ENCODE measurements at regions not wholly inside any gene's neighbourhood (a gene's known extent, or its start where the extent isn't known, plus 50 kb on each side); places are given as distances from the start of the nearest gene placed in this dataset.
"Not testable (repeated sequence)": the region's sequence is repeated elsewhere in the genome, so short reads cannot be mapped to it uniquely, and the experiment has no call there.

GRCh38 chr3:137191951-137192350 is 234.2 kb downstream of the IL20RB start:
- no peak for DNase-seq (ENCODE audit: extremely low spot score)
- ChIA-PET CTCF (no interaction called here), POLR2A (no interaction called here)
- TF ChIP-seq ELF4 (IDR thresholded peaks at IDR 0.05): no peak
- TF ChIP-seq FOXM1 (IDR thresholded peaks at IDR 0.05; ENCODE audit: borderline replicate concordance): no peak
- no peak for TF ChIP-seq HDGF (IDR thresholded peaks at IDR 0.05; ENCODE audit: borderline replicate concordance)
- no peak for TF ChIP-seq L3MBTL2 (conservative IDR thresholded peaks at IDR 0.05)
- TF ChIP-seq CTBP1 (IDR thresholded peaks at IDR 0.05; ENCODE audit: borderline replicate concordance): no peak
- TF ChIP-seq BHLHE40 (IDR thresholded peaks at IDR 0.05; ENCODE audit: borderline replicate concordance): no peak
- no peak for TF ChIP-seq NFRKB (IDR thresholded peaks at IDR 0.05)
- TF ChIP-seq LEF1 (IDR thresholded peaks at IDR 0.05; ENCODE audit: borderline replicate concordance): no peak
- no peak for TF ChIP-seq SP1 (IDR thresholded peaks at IDR 0.05)
- no peak for TF ChIP-seq ARNT (IDR thresholded peaks at IDR 0.05)

DNA sequence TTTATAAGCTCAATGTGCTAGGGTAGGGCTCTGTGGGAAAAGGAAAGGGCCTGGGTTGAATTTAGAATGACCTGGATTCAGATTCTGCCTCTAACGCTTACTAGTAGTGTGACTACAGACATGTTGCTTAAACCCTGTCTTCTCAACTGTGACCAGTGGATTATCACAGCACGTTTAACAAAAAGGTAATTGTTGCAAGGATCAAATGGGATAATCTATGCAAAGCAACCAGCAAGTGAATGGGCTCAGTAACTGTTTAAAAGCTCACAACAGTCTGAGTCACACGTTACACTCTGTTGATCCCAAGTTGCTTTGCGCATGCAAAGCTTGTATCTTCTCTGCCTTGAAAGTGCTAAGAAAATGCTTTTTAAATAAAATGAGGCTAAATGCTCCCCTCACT is 236.5 kb downstream of the IL20RB start:
- no peak for DNase-seq (ENCODE audit: extremely low spot score)
- ChIA-PET POLR2A (no interaction called here), CTCF (no interaction called here)
- TF ChIP-seq BHLHE40 (IDR thresholded peaks at IDR 0.05; ENCODE audit: borderline replicate concordance): no peak
- TF ChIP-seq, protein P1, sequence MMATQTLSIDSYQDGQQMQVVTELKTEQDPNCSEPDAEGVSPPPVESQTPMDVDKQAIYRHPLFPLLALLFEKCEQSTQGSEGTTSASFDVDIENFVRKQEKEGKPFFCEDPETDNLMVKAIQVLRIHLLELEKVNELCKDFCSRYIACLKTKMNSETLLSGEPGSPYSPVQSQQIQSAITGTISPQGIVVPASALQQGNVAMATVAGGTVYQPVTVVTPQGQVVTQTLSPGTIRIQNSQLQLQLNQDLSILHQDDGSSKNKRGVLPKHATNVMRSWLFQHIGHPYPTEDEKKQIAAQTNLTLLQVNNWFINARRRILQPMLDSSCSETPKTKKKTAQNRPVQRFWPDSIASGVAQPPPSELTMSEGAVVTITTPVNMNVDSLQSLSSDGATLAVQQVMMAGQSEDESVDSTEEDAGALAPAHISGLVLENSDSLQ (IDR thresholded peaks at IDR 0.05): no peak
- no peak for TF ChIP-seq LEF1 (IDR thresholded peaks at IDR 0.05; ENCODE audit: borderline replicate concordance)
- no peak for TF ChIP-seq FOXA1 (IDR thresholded peaks at IDR 0.05)
- TF ChIP-seq SP1 (IDR thresholded peaks at IDR 0.05): no peak
- no peak for TF ChIP-seq NFRKB (IDR thresholded peaks at IDR 0.05)
- no peak for TF ChIP-seq CTBP1 (IDR thresholded peaks at IDR 0.05; ENCODE audit: borderline replicate concordance)
- TF ChIP-seq L3MBTL2 (conservative IDR thresholded peaks at IDR 0.05): no peak
- no peak for TF ChIP-seq FOXK2 (IDR thresholded peaks at IDR 0.05)
- TF ChIP-seq ZNF384 (IDR thresholded peaks at IDR 0.05): no peak
- no peak for TF ChIP-seq FOXM1 (IDR thresholded peaks at IDR 0.05; ENCODE audit: borderline replicate concordance)
- no peak for TF ChIP-seq ELF4 (IDR thresholded peaks at IDR 0.05)
- no peak for TF ChIP-seq ARNT (IDR thresholded peaks at IDR 0.05)
- no peak for TF ChIP-seq HDGF (IDR thresholded peaks at IDR 0.05; ENCODE audit: borderline replicate concordance)
- no peak for TF ChIP-seq SUZ12 (IDR thresholded peaks at IDR 0.05)

- CTCF ChIA-PET; DNase-seq (ENCODE audit: extremely low spot score); POLR2A ChIA-PET: not testable (repeated sequence)
Observed at GRCh38 chr3:137198374-137198773, 240.6 kb downstream of the IL20RB start.

- DNase-seq (ENCODE audit: extremely low spot score): no peak
- POLR2A ChIA-PET: no interaction called here
- TF ChIP-seq SP1 (IDR thresholded peaks at IDR 0.05) (no peak), BHLHE40 (IDR thresholded peaks at IDR 0.05; ENCODE audit: borderline replicate concordance) (no peak), SUZ12 (IDR thresholded peaks at IDR 0.05) (no peak), ELF4 (IDR thresholded peaks at IDR 0.05) (no peak), NFRKB (IDR thresholded peaks at IDR 0.05) (no peak), ZNF384 (IDR thresholded peaks at IDR 0.05) (no peak), TARDBP (IDR thresholded peaks at IDR 0.05) (no peak), FOXA1 (IDR thresholded peaks at IDR 0.05) (no peak), CTBP1 (IDR thresholded peaks at IDR 0.05; ENCODE audit: borderline replicate concordance) (no peak), L3MBTL2 (conservative IDR thresholded peaks at IDR 0.05) (no peak), LEF1 (IDR thresholded peaks at IDR 0.05; ENCODE audit: borderline replicate concordance) (no peak)
- TF ChIP-seq, protein P1 (IDR thresholded peaks at IDR 0.05): no peak
- CTCF ChIA-PET: no interaction called here
Observed at GRCh38 chr3:137199678-137200077, 241.9 kb downstream of the IL20RB start.

DNA sequence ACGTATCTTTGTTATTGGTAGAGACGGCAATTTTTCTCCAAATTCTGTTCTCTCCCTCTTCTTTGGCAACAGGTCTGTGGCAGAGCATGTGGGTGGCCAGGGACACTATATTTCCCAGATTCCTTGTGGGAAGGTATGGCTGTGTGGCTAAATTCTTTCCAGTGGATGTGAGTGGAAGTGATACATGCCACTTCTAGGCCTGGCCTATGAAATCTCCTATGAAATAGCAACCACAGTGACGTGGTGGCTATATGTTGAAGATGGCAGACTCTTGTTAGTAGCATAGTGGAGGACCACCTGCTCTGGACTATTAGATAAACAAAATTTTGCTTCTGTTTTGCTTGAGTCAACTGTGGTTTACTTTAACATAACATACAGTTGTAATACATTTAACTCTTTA is 243.3 kb downstream of the IL20RB start:
- CTCF ChIA-PET: no interaction called here
- DNase-seq (ENCODE audit: extremely low spot score): no peak

DNA sequence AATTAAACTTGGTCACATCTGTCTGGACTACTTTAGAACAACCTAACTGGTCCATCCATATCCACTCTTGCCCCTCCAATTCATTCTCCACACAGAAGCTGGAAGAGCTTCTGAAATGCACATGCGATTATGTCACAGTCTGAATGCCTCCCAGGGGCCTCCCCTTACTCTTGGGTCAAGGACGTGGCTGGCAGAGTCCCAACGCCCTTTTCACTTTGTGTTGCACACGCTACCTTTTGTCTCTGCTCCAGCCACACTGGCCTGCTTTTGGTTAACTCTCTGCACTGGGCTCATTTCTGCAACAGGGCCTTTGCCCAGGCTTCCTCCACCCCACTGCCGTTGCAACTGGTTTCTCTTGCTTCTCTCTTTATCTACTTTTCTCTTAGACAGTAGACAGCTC is 245.2 kb downstream of the IL20RB start:
- DNase-seq (ENCODE audit: extremely low spot score): no peak
- CTCF ChIA-PET: no interaction called here
- no peak for TF ChIP-seq FOXM1 (IDR thresholded peaks at IDR 0.05; ENCODE audit: borderline replicate concordance)
- TF ChIP-seq SP1 (IDR thresholded peaks at IDR 0.05): no peak
- TF ChIP-seq ELF4 (IDR thresholded peaks at IDR 0.05): no peak
- TF ChIP-seq ZNF384 (IDR thresholded peaks at IDR 0.05): no peak
- TF ChIP-seq, protein P1 (IDR thresholded peaks at IDR 0.05): no peak
- TF ChIP-seq L3MBTL2 (conservative IDR thresholded peaks at IDR 0.05): no peak
- no peak for TF ChIP-seq NFRKB (IDR thresholded peaks at IDR 0.05)
- TF ChIP-seq FOXK2 (IDR thresholded peaks at IDR 0.05): no peak
- no peak for TF ChIP-seq SUZ12 (IDR thresholded peaks at IDR 0.05)
- no peak for TF ChIP-seq CTBP1 (IDR thresholded peaks at IDR 0.05; ENCODE audit: borderline replicate concordance)
- no peak for TF ChIP-seq FOXA1 (IDR thresholded peaks at IDR 0.05)
- no peak for TF ChIP-seq BHLHE40 (IDR thresholded peaks at IDR 0.05; ENCODE audit: borderline replicate concordance)
- TF ChIP-seq LEF1 (IDR thresholded peaks at IDR 0.05; ENCODE audit: borderline replicate concordance): no peak
- no peak for TF ChIP-seq HDGF (IDR thresholded peaks at IDR 0.05; ENCODE audit: borderline replicate concordance)
- TF ChIP-seq TARDBP (IDR thresholded peaks at IDR 0.05): no peak
- no peak for TF ChIP-seq ARNT (IDR thresholded peaks at IDR 0.05)
- POLR2A ChIA-PET: no interaction called here

More for the DNA sequence above, 243.3 kb downstream of the IL20RB start:
- POLR2A ChIA-PET: no interaction called here
- TF ChIP-seq ELF4 (IDR thresholded peaks at IDR 0.05): no peak
- TF ChIP-seq SP1 (IDR thresholded peaks at IDR 0.05): no peak
- TF ChIP-seq, protein P1 (IDR thresholded peaks at IDR 0.05): no peak
- TF ChIP-seq L3MBTL2 (conservative IDR thresholded peaks at IDR 0.05): no peak
- TF ChIP-seq LEF1 (IDR thresholded peaks at IDR 0.05; ENCODE audit: borderline replicate concordance): no peak
- TF ChIP-seq ZNF384 (IDR thresholded peaks at IDR 0.05): no peak
- TF ChIP-seq SUZ12 (IDR thresholded peaks at IDR 0.05): no peak
- no peak for TF ChIP-seq FOXA1 (IDR thresholded peaks at IDR 0.05)
- TF ChIP-seq FOXK2 (IDR thresholded peaks at IDR 0.05): no peak
- TF ChIP-seq TARDBP (IDR thresholded peaks at IDR 0.05): no peak
- no peak for TF ChIP-seq BHLHE40 (IDR thresholded peaks at IDR 0.05; ENCODE audit: borderline replicate concordance)
- no peak for TF ChIP-seq CTBP1 (IDR thresholded peaks at IDR 0.05; ENCODE audit: borderline replicate concordance)
- TF ChIP-seq FOXM1 (IDR thresholded peaks at IDR 0.05; ENCODE audit: borderline replicate concordance): no peak
- TF ChIP-seq ARNT (IDR thresholded peaks at IDR 0.05): no peak

All from HEK293T (cell line).